IMR-90 (cell line): ENCODE measurements at regions not wholly inside any gene's neighbourhood (a gene's known extent, or its start where the extent isn't known, plus 50 kb on each side); places are given as distances from the start of the nearest gene placed in this dataset.
A peak's percentile ranks its signal among the peaks of the same experiment; 100 is the strongest.

Experiments used
- ATAC-seq: fragments of 200-7000 bp; cut with Tn5 transposase; 2 replicates; pipeline ENCODE4 v1.9.1; 2020; ENCODE audit warnings: low read depth, mild to moderate bottlenecking, moderate library complexity
- BruUV-seq: library from RNA; stranded (reverse); fragments of 400-500 nt; replicated peaks from 2 replicates; lab custom pipeline; 2021; lab: Mats Ljungman, UMichigan
- CTCF ChIA-PET: fragments of 300-600 bp; formaldehyde crosslinking; extraction: SDS; loops from one replicate; lab custom pipeline; 2021; ENCODE audit warnings: antibody characterized with exemption; lab: Yijun Ruan, JAX
- POLR2A ChIA-PET: fragments of 300-600 bp; sonication (Branson Sonifier 250); formaldehyde crosslinking; loops from one replicate; lab custom pipeline; 2022; ENCODE audit warnings: antibody characterized with exemption; ENCODE audit not compliant: unreplicated experiment; lab: Charles Lee
- DNase-seq: peaks from one replicate; pipeline ENCODE4 v3.0.0; 2013
- H2AFZ ChIP-seq: replicated peaks from 2 replicates; pipeline ENCODE3; 2013; ENCODE audit warnings: low read length, mild to moderate bottlenecking; ENCODE audit not compliant: poor library complexity
- H2AK5ac ChIP-seq: 2 replicates; pipeline ENCODE4 v1.6.1; 2013; ENCODE audit warnings: low read depth, low read length, inconsistent platforms
- H2AK9ac ChIP-seq: replicated peaks from 2 replicates; pipeline ENCODE3; 2013; ENCODE audit warnings: mild to moderate bottlenecking, low read depth, low read length, moderate library complexity; ENCODE audit not compliant: poor library complexity
- H2BK120ac ChIP-seq: 2 replicates; pipeline ENCODE4 v1.6.1; 2013; ENCODE audit warnings: low read depth, low read length, inconsistent platforms
- H2BK15ac ChIP-seq: 3 replicates; pipeline ENCODE4 v1.6.1; 2013; ENCODE audit warnings: low read depth, low read length, inconsistent platforms
- H2BK20ac ChIP-seq: 2 replicates; pipeline ENCODE4 v1.6.1; 2013; ENCODE audit warnings: low read depth, mild to moderate bottlenecking, inconsistent platforms, low read length, moderate library complexity
- H2BK5ac ChIP-seq: 2 replicates; pipeline ENCODE4 v1.6.1; 2013; ENCODE audit warnings: mild to moderate bottlenecking, low read depth, low read length, inconsistent platforms; ENCODE audit not compliant: poor library complexity, severe bottlenecking
- H3K14ac ChIP-seq: replicated peaks from 2 replicates; pipeline ENCODE4 v1.6.1; 2013; ENCODE audit warnings: low read depth, low read length, inconsistent platforms
- H3K18ac ChIP-seq: 2 replicates; pipeline ENCODE4 v1.6.1; 2013; ENCODE audit warnings: low read depth, low read length, control low read depth
- H3K23ac ChIP-seq: 2 replicates; pipeline ENCODE4 v1.6.1; 2013; ENCODE audit warnings: low read depth, low read length, inconsistent platforms
- H3K27ac ChIP-seq: 2 replicates; pipeline ENCODE4 v1.5.1; 2013; ENCODE audit warnings: mild to moderate bottlenecking, control low read depth, low read length; ENCODE audit not compliant: insufficient read depth
- H3K27me3 ChIP-seq: 2 replicates; pipeline ENCODE4 v1.6.1; 2013; ENCODE audit warnings: low read length; ENCODE audit not compliant: control insufficient read depth, insufficient read depth
- H3K36me3 ChIP-seq: 2 replicates; pipeline ENCODE4 v1.6.1; 2013; ENCODE audit warnings: low read length, mixed read lengths; ENCODE audit not compliant: control insufficient read depth, insufficient read depth
- H3K4ac ChIP-seq: 2 replicates; pipeline ENCODE4 v1.6.1; 2013; ENCODE audit warnings: low read depth, low read length, inconsistent platforms
- H3K4me1 ChIP-seq: 2 replicates; pipeline ENCODE4 v1.6.1; 2013; ENCODE audit warnings: low read length, mixed read lengths; ENCODE audit not compliant: control insufficient read depth, insufficient read depth
- H3K4me2 ChIP-seq: 2 replicates; pipeline ENCODE4 v1.6.1; 2013; ENCODE audit warnings: low read depth, mild to moderate bottlenecking, control low read depth, low read length, moderate library complexity
- H3K4me3 ChIP-seq: 2 replicates; pipeline ENCODE4 v1.5.1; 2013; ENCODE audit warnings: low read depth, mild to moderate bottlenecking, control low read depth, low read length, moderate library complexity; ENCODE audit not compliant: insufficient read depth
- H3K56ac ChIP-seq: 2 replicates; pipeline ENCODE4 v1.6.1; 2013; ENCODE audit warnings: low read length, inconsistent platforms; ENCODE audit not compliant: insufficient read depth; ENCODE audit errors: extremely low read depth
- H3K79me1 ChIP-seq, 2 experiments: 2 replicates each; pipeline ENCODE4 v1.6.1; 2013; ENCODE audit warnings: low read length in 2 of 2, inconsistent platforms in 1 of 2, low read depth in 1 of 2
- H3K9ac ChIP-seq: 2 replicates; pipeline ENCODE4 v1.6.1; 2013; ENCODE audit warnings: low read depth, low read length, control low read depth
- H3K9me1 ChIP-seq: 2 replicates; pipeline ENCODE4 v1.6.1; 2013; ENCODE audit warnings: low read length, inconsistent platforms; ENCODE audit not compliant: insufficient read depth
- H3K9me3 ChIP-seq: 2 replicates; pipeline ENCODE4 v1.6.1; 2013; ENCODE audit warnings: low read length; ENCODE audit not compliant: control insufficient read depth, insufficient read depth
- H4K20me1 ChIP-seq: 2 replicates; pipeline ENCODE4 v1.6.1; 2013; ENCODE audit warnings: low read length, inconsistent platforms; ENCODE audit not compliant: insufficient read depth
- H4K5ac ChIP-seq: 2 replicates; pipeline ENCODE4 v1.6.1; 2013; ENCODE audit warnings: mild to moderate bottlenecking, low read depth, low read length, control low read depth
- H4K8ac ChIP-seq, 2 experiments: 2 replicates each; pipeline ENCODE4 v1.6.1; 2013; ENCODE audit warnings: low read depth in 2 of 2, low read length in 2 of 2, control low read depth in 1 of 2, inconsistent platforms in 1 of 2
- H4K91ac ChIP-seq: 2 replicates; pipeline ENCODE4 v1.6.1; 2013; ENCODE audit warnings: low read depth, low read length, inconsistent platforms; ENCODE audit not compliant: insufficient read depth
- FOS ChIP-seq: fragments of 150-350 bp; IDR thresholded peaks from 2 replicates; pipeline ENCODE4 v1.6.1; 2016; ENCODE audit warnings: low read depth, low read length
- NFE2L2 ChIP-seq: fragments of 150-350 bp; IDR thresholded peaks from 2 replicates; pipeline ENCODE4 v1.6.1; 2016; ENCODE audit warnings: low read depth, mild to moderate bottlenecking, low read length
- WGBS, 2 experiments: methylation state at CpG; one replicate each; pipeline versions ENCODE4 v1.1.5 to v1.1.7; 2013; ENCODE audit warnings: missing lambda C conversion rate in 2 of 2; ENCODE audit not compliant: insufficient read length in 1 of 2; ENCODE audit errors: extremely low coverage in 2 of 2; 5-methylcytosine and 5-hydroxymethylcytosine counted together
- dilution Hi-C: fragments of 300-500 bp; cut with HindIII; formaldehyde crosslinking; loops from one replicate; pipeline ENCODE4 v1.14.3; 2018; ENCODE audit warnings: low sequenced_read_pairs; ENCODE audit not compliant: unreplicated experiment
- in situ Hi-C: fragments of 300-500 bp; cut with MboI; formaldehyde crosslinking; loops from 3 replicates; pipeline ENCODE4 v1.14.3; 2019; ENCODE audit warnings: low sequenced_read_pairs, inconsistent platforms, mixed read lengths
- intact Hi-C: fragments of 100-400 bp; cut with micrococcal nuclease; formaldehyde crosslinking; loops from 2 replicates; pipeline ENCODE4 v1.10.0; 2022

- Histone ChIP-seq H4K91ac (no peak overlapping the region), H4K8ac (no peak overlapping the region), H2AFZ (no peak overlapping the region), H3K4me3 (no peak overlapping the region), H3K56ac (no peak overlapping the region), H3K4me2 (no peak overlapping the region), H4K5ac (no peak overlapping the region), H2BK120ac (no peak overlapping the region), H3K4ac (no peak overlapping the region), H3K27ac (no peak overlapping the region), H3K79me1 (no peaks in the 10 kb centered on the region), H3K9me1 (no peaks in the 10 kb centered on the region), H3K14ac (no peak overlapping the region), H3K36me3 (no peaks in the 10 kb centered on the region), H3K27me3 (no peaks in the 10 kb centered on the region), H3K18ac (no peak overlapping the region), H4K20me1 (no peaks in the 10 kb centered on the region), H3K23ac (no peak overlapping the region), H2AK9ac (no peak overlapping the region), H2BK5ac (no peak overlapping the region), H3K4me1 (no peaks in the 10 kb centered on the region), H2BK20ac (no peak overlapping the region), H3K9ac (no peak overlapping the region), H2BK15ac (no peak overlapping the region), H3K9me3 (peaks cover 11% of the 10 kb centered on the region), H2AK5ac (no peak overlapping the region)
- dilution Hi-C loops, result no loop called here
- TF ChIP-seq NFE2L2 (peak; percentile 63), FOS (no peak)
- BruUV-seq, result no TSS peak
- DNase-seq (no peak), ATAC-seq (no peak)
- in situ Hi-C loops, result no loop called here
- CTCF ChIA-PET, result no interaction called here
- WGBS, 2 experiments, result no CpG with 5 or more reads among the region's 1 CpG
- POLR2A ChIA-PET, result no interaction called here
- intact Hi-C loops, result loop anchor here (5.0 kb wide), 1 partner anchor 438 kb away; no protein-coding TSS in a partner anchor
These were observed 457.8 kb upstream of the FBXO33 start for GRCh38 chr14:39890026-39890425.
